ENCODE measurements at regions not wholly inside any gene's neighbourhood (a gene's known extent, or its start where the extent isn't known, plus 50 kb on each side); places are given as distances from the start of the nearest gene placed in this dataset.

GRCh38 chr5:124355928-124356327 lies 390.5 kb downstream of the ZNF608 start:
- no peak for TF ChIP-seq EZH2 (IDR thresholded peaks at IDR 0.05; ENCODE audit: insufficient read depth, poor library complexity, severe bottlenecking)
- TF ChIP-seq EZH2phosphoT487 (IDR thresholded peaks at IDR 0.05; ENCODE audit: insufficient read depth, low read depth): no peak
